ENCODE measurements at regions not wholly inside any gene's neighbourhood (a gene's known extent, or its start where the extent isn't known, plus 50 kb on each side); places are given as distances from the start of the nearest gene placed in this dataset.

DNA sequence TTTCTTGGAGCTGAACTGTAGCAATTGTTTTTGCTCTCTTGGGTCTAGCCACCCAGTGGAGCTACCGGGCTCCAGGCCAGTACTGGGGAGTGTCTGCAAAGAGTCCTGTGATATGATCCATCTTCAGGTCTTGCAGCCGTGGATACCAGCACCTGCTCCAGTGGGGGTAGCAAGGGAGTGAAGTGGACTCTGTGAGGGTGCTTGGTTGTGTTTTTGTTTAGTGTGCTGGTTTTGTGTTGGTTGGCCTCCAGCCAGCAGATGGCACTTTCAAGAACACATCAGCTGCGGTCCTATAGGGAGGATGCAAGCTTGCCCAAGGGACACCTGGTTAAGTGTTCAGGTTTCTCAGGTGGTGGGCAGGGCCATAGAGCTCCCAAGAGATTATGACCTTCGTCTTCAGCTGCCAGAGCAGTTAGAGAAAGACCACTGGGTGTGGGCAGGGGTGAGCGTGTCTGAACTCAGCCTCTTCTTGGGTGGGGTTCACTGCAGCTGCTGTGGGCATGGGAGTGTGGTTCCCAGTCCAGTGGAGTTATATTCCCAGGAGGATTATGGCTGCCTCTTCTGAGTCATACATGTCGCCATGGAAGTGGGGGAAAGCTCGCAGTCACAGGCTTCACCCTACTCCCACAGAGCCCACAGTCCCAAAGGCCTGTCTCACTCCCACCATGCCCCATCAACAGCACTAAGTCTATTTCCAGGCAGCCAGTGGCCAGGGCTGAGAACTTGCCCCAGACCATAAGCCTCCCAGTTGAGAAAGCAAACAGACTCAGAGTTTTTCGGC lies 811.6 kb downstream of the GLUD2 start:
- H3K27ac ChIP-seq, result no peak overlapping the region
- no peaks in the 10 kb centered on the region for H3K27me3 ChIP-seq
- H3K4me1 ChIP-seq, result no peaks in the 10 kb centered on the region
- intact Hi-C loops (cut with DNase I; ENCODE audit: low total_unique reads), result no loop called here
- no peaks in the 10 kb centered on the region for H3K9me3 ChIP-seq
- no peak for DNase-seq (ENCODE audit: low spot score in 2 of 2)
- H3K4me3 ChIP-seq, result no peak overlapping the region
- no peaks in the 10 kb centered on the region for H3K36me3 ChIP-seq
- TF ChIP-seq, protein P1, sequence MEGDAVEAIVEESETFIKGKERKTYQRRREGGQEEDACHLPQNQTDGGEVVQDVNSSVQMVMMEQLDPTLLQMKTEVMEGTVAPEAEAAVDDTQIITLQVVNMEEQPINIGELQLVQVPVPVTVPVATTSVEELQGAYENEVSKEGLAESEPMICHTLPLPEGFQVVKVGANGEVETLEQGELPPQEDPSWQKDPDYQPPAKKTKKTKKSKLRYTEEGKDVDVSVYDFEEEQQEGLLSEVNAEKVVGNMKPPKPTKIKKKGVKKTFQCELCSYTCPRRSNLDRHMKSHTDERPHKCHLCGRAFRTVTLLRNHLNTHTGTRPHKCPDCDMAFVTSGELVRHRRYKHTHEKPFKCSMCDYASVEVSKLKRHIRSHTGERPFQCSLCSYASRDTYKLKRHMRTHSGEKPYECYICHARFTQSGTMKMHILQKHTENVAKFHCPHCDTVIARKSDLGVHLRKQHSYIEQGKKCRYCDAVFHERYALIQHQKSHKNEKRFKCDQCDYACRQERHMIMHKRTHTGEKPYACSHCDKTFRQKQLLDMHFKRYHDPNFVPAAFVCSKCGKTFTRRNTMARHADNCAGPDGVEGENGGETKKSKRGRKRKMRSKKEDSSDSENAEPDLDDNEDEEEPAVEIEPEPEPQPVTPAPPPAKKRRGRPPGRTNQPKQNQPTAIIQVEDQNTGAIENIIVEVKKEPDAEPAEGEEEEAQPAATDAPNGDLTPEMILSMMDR (IDR thresholded peaks at IDR 0.05), result no peak
- TF ChIP-seq POLR2A (IDR thresholded peaks at IDR 0.05) (no peak), POLR2AphosphoS5 (IDR thresholded peaks at IDR 0.05) (no peak)

DNA sequence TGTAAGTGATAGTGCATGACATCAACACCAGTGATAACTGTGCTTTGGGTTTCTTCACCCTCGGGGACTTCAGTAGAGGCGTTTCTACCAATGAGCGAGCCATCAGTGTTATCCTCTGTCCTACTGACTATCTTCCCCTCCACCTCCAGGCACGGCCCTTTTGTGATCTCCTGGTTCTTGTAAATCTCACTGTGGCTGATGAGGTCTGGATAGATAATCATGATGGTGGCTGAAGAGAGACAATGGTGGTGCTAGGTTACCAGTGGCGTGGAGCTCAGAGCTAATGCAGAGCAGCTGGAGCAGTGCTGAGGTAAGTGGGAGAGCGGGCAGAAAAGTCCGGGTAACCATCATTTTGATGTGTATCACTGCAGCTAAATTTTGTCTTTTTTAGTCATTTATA lies 816.6 kb downstream of the GLUD2 start:
- TF ChIP-seq, protein P1 (IDR thresholded peaks at IDR 0.05), result no peak
- TF ChIP-seq POLR2AphosphoS5 (IDR thresholded peaks at IDR 0.05) (no peak), POLR2A (IDR thresholded peaks at IDR 0.05) (no peak)
- intact Hi-C loops (cut with DNase I; ENCODE audit: low total_unique reads), result no loop called here
- Histone ChIP-seq H3K27me3 (peaks cover 0 to 7% of the 10 kb centered on the region in 2 donors), H3K9me3 (no peaks in the 10 kb centered on the region), H3K4me3 (no peak overlapping the region), H3K36me3 (no peaks in the 10 kb centered on the region), H3K4me1 (no peaks in the 10 kb centered on the region), H3K27ac (no peak overlapping the region)
- DNase-seq (ENCODE audit: low spot score in 2 of 2), result no peak

DNA sequence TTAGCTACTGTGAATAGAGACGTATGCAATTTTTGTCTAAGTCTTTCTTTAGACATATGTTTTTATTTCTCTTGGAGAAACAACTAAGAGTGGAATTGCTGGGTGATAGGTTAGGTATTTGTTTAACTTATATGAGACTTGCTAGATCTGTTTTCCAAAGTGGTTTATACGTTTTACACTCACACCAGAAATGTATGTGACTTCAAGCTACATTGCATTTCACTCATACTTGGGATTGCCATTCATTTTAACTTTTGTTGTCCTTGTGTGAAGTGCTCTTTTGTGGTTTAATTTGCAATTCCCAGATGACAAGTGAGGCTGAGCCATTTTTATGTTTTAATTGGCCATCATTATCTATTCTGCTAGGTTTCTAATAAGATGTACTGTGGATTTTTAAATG lies 817.2 kb downstream of the GLUD2 start:
- H3K4me1 ChIP-seq, result no peaks in the 10 kb centered on the region
- intact Hi-C loops (cut with DNase I; ENCODE audit: low total_unique reads), result no loop called here
- H3K9me3 ChIP-seq, result no peaks in the 10 kb centered on the region
- no peak for DNase-seq (ENCODE audit: low spot score in 2 of 2)
- peaks cover 0 to 9% of the 10 kb centered on the region in 2 donors for H3K27me3 ChIP-seq
- TF ChIP-seq POLR2A (IDR thresholded peaks at IDR 0.05) (no peak), POLR2AphosphoS5 (IDR thresholded peaks at IDR 0.05) (no peak)
- TF ChIP-seq, protein P1 (IDR thresholded peaks at IDR 0.05), result no peak
- no peaks in the 10 kb centered on the region for H3K36me3 ChIP-seq
- no peak overlapping the region for H3K27ac ChIP-seq
- H3K4me3 ChIP-seq, result no peak overlapping the region

DNA sequence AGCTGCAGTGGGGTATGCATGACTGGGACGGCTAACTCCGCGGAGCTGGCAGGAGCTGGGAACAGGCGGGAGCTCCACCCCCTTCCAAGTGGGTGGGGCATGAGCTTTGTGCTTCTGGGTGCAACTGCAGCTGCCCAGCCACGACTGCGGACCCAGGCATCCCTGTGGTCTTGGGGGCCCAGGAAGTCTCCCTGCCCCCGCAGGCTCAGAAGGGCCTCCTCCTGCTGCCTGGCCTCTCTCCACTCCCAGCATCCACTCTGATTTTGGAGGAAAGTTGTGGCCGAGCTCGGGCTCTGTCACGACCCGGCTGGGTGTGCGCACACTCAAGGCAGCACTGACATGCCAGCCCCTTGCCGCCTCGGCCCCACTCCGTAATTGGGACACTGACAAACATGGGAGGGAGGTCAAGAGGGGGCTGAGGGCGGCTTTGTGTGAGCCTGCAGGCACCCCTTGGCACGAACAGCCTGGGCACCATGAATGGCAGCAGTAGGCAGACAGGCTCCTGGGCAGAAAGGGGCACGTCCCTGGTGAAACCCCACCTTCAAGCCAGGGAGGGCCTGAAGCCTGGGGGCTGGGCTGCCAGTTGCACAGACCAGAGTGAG lies 822.6 kb downstream of the GLUD2 start:
- Histone ChIP-seq H3K4me1 (no peaks in the 10 kb centered on the region), H3K27ac (no peak overlapping the region), H3K9me3 (no peaks in the 10 kb centered on the region), H3K36me3 (no peaks in the 10 kb centered on the region), H3K4me3 (no peak overlapping the region), H3K27me3 (peaks cover 0 to 9% of the 10 kb centered on the region in 2 donors)
- TF ChIP-seq, protein P1 (IDR thresholded peaks at IDR 0.05), result no peak
- TF ChIP-seq POLR2A (IDR thresholded peaks at IDR 0.05), result no peak
- TF ChIP-seq POLR2AphosphoS5 (IDR thresholded peaks at IDR 0.05), result no peak
- intact Hi-C loops (cut with DNase I; ENCODE audit: low total_unique reads), result no loop called here
- no peak for DNase-seq (ENCODE audit: low spot score in 2 of 2)

DNA sequence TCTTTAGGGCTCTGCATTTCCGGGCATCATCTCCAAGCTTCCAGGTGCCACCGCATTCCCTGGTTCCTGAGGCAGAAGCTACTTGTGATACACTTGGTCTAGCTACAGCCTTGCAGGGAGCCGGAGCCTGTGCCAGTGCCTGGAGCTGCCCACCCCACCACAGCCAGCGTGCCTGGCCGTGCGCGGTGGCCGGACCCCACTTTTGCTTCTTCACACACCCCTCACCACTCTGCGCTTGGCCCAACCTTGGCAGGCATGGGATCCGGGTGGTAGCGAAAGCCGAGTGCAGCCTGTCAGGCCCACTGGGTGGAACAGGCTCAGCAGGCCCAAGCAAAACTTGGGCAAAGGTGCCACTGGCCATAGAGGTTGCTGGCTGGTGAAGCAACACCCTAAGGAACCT lies 823.7 kb downstream of the GLUD2 start:
- Histone ChIP-seq H3K4me1 (no peaks in the 10 kb centered on the region), H3K27ac (no peak overlapping the region), H3K4me3 (no peak overlapping the region), H3K9me3 (no peaks in the 10 kb centered on the region), H3K27me3 (peaks cover 0 to 9% of the 10 kb centered on the region in 2 donors), H3K36me3 (no peaks in the 10 kb centered on the region)
- intact Hi-C loops (cut with DNase I; ENCODE audit: low total_unique reads), result no loop called here
- TF ChIP-seq POLR2AphosphoS5 (IDR thresholded peaks at IDR 0.05) (no peak), POLR2A (IDR thresholded peaks at IDR 0.05) (no peak)
- TF ChIP-seq, protein P1 (IDR thresholded peaks at IDR 0.05), result no peak
- DNase-seq (ENCODE audit: low spot score in 2 of 2), result no peak
